ENCODE measurements at regions not wholly inside any gene's neighbourhood (a gene's known extent, or its start where the extent isn't known, plus 50 kb on each side); places are given as distances from the start of the nearest gene placed in this dataset.

DNA sequence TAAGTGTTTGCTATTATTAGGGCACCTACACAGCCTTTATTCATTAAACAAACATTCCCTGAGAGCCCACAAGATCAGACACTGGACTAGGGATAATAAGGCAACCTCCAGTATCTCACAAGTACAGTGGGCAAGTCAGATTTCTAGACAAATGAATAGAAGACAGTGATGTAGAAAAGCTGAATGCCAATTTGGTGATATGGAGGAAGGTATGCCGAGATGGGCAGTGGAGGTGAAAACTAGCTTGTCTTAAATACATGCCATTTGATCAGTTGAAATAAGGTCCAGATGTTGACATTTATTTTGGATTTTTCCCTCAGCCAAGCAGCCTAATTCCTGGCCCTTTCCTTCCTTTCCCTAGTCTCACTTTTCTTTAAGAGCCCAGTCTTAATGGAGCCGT, 130.3 kb downstream of the RXFP2 start:
- no peaks in the 10 kb centered on the region for H3K9me3 ChIP-seq (ENCODE audit: low read length)
- WGBS (ENCODE audit: low lambda C conversion rate), result 56% methylated on average over 2 of the region's 2 CpGs
- no peak overlapping the region for H3K9ac ChIP-seq (ENCODE audit: insufficient read depth, low read depth, low read length)
- H2AFZ ChIP-seq (ENCODE audit: low read length), result no peak overlapping the region
- no peaks in the 10 kb centered on the region for H3K36me3 ChIP-seq (replicated peaks in 1 of 2; ENCODE audit: control insufficient read depth in 1 of 2, insufficient read depth in 2 of 2, low read length in 2 of 2)
- H3K4me1 ChIP-seq (ENCODE audit: insufficient read depth, low read length), result no peaks in the 10 kb centered on the region
- intact Hi-C loops (cut with micrococcal nuclease; ENCODE audit: unreplicated experiment), result no loop called here
- POLR2A ChIA-PET, result no interaction called here
- CTCF ChIA-PET (ENCODE audit: low intra/inter-chr PET ratio, low total read pairs), result no interaction called here
- H3K27ac ChIP-seq (ENCODE audit: extremely low read length, insufficient read depth, low read length), result no peak overlapping the region
- in situ Hi-C loops (cut with HindIII; ENCODE audit: extremely low pct_ligation_motif_present, low pct_unique_long_range_greater_than_20kb), result no loop called here
- DNase-seq (ENCODE audit: low spot score) (no peak), ATAC-seq (no peak), FAIRE-seq (no peak)
- TF ChIP-seq MYNN (CRISPR knock-in tag; IDR thresholded peaks at IDR 0.05; ENCODE audit: low read depth) (no peak), HMGA1 (CRISPR knock-in tag; conservative IDR thresholded peaks at IDR 0.05) (no peak), NFATC3 (CRISPR knock-in tag; IDR thresholded peaks at IDR 0.05) (no peak), NFE2L1 (CRISPR knock-in tag; IDR thresholded peaks at IDR 0.05; ENCODE audit: borderline replicate concordance) (no peak)
- H3K27me3 ChIP-seq (ENCODE audit: control insufficient read depth in 1 of 2, insufficient read depth in 2 of 2, low read length in 2 of 2), result no peaks in the 10 kb centered on the region; a peak in 1 of 5 replicates
- no peaks in the 10 kb centered on the region for H4K20me1 ChIP-seq (ENCODE audit: insufficient read depth, low read length)
- no TSS peak for BruUV-seq (replicated peaks)
- no peaks in the 10 kb centered on the region for H3K79me2 ChIP-seq (ENCODE audit: insufficient read depth, low read length)
- H3K4me2 ChIP-seq (ENCODE audit: low read depth, low read length), result no peak overlapping the region
- H3K4me3 ChIP-seq (replicated peaks in 1 of 3; ENCODE audit: insufficient read depth in 1 of 3, low read depth in 2 of 3, low read length in 3 of 3), result no peak overlapping the region

- ATAC-seq, result no peak
- POLR2A ChIA-PET, result no interaction called here
- TF ChIP-seq, protein P1, sequence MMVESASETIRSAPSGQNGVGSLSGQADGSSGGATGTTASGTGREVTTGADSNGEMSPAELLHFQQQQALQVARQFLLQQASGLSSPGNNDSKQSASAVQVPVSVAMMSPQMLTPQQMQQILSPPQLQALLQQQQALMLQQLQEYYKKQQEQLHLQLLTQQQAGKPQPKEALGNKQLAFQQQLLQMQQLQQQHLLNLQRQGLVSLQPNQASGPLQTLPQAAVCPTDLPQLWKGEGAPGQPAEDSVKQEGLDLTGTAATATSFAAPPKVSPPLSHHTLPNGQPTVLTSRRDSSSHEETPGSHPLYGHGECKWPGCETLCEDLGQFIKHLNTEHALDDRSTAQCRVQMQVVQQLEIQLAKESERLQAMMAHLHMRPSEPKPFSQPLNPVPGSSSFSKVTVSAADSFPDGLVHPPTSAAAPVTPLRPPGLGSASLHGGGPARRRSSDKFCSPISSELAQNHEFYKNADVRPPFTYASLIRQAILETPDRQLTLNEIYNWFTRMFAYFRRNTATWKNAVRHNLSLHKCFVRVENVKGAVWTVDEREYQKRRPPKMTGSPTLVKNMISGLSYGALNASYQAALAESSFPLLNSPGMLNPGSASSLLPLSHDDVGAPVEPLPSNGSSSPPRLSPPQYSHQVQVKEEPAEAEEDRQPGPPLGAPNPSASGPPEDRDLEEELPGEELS (CRISPR knock-in tag; IDR thresholded peaks at IDR 0.05), result no peak
- no peak for TF ChIP-seq ZNF33B (CRISPR knock-in tag; IDR thresholded peaks at IDR 0.05)
- TF ChIP-seq KLF13 (CRISPR knock-in tag; IDR thresholded peaks at IDR 0.05), result no peak
- TF ChIP-seq, protein P2, sequence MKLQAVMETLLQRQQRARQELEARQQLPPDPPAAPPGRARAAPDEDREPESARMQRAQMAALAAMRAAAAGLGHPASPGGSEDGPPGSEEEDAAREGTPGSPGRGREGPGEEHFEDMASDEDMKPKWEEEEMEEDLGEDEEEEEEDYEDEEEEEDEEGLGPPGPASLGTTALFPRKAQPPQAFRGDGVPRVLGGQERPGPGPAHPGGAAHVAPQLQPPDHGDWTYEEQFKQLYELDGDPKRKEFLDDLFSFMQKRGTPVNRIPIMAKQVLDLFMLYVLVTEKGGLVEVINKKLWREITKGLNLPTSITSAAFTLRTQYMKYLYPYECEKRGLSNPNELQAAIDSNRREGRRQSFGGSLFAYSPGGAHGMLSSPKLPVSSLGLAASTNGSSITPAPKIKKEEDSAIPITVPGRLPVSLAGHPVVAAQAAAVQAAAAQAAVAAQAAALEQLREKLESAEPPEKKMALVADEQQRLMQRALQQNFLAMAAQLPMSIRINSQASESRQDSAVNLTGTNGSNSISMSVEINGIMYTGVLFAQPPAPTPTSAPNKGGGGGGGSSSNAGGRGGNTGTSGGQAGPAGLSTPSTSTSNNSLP (IDR thresholded peaks at IDR 0.05; ENCODE audit: low read depth, low read length), result no peak
- TF ChIP-seq MEIS2 (CRISPR knock-in tag; IDR thresholded peaks at IDR 0.05), result no peak
- TF ChIP-seq ZMYM4 (CRISPR knock-in tag; IDR thresholded peaks at IDR 0.05), result no peak
- no peak for TF ChIP-seq FOXJ3 (CRISPR knock-in tag; IDR thresholded peaks at IDR 0.05; ENCODE audit: borderline replicate concordance)
- no peak for TF ChIP-seq DNMT3B (CRISPR knock-in tag; conservative IDR thresholded peaks at IDR 0.05)
- TF ChIP-seq GABPB1 (CRISPR knock-in tag; IDR thresholded peaks at IDR 0.05), result no peak
- TF ChIP-seq KMT2B (CRISPR knock-in tag; IDR thresholded peaks at IDR 0.05), result no peak
Measured at GRCh38 chr13:31870511-31870910, 131.2 kb downstream of the RXFP2 start.

More at GRCh38 chr13:31870511-31870910, 131.2 kb downstream of the RXFP2 start:
- H3K4me3 ChIP-seq (replicated peaks in 1 of 3; ENCODE audit: insufficient read depth in 1 of 3, low read depth in 2 of 3, low read length in 3 of 3), result no peak overlapping the region
- no peaks in the 10 kb centered on the region for H4K20me1 ChIP-seq (ENCODE audit: insufficient read depth, low read length)
- H3K79me2 ChIP-seq (ENCODE audit: insufficient read depth, low read length), result no peaks in the 10 kb centered on the region
- no peaks in the 10 kb centered on the region for H3K4me1 ChIP-seq (ENCODE audit: insufficient read depth, low read length)
- intact Hi-C loops (cut with micrococcal nuclease; ENCODE audit: unreplicated experiment) (no loop called here), in situ Hi-C loops (cut with HindIII; ENCODE audit: extremely low pct_ligation_motif_present, low pct_unique_long_range_greater_than_20kb) (no loop called here)
- BruUV-seq (replicated peaks), result no TSS peak
- no peak for DNase-seq (ENCODE audit: low spot score)
- H3K9ac ChIP-seq (ENCODE audit: insufficient read depth, low read depth, low read length), result no peak overlapping the region
- no peaks in the 10 kb centered on the region; a peak in 1 of 5 replicates for H3K27me3 ChIP-seq (ENCODE audit: control insufficient read depth in 1 of 2, insufficient read depth in 2 of 2, low read length in 2 of 2)
- no peak overlapping the region for H3K27ac ChIP-seq (ENCODE audit: extremely low read length, insufficient read depth, low read length)
- H2AFZ ChIP-seq (ENCODE audit: low read length), result no peak overlapping the region
- no peaks in the 10 kb centered on the region for H3K36me3 ChIP-seq (replicated peaks in 1 of 2; ENCODE audit: control insufficient read depth in 1 of 2, insufficient read depth in 2 of 2, low read length in 2 of 2)
- CTCF ChIA-PET (ENCODE audit: low intra/inter-chr PET ratio, low total read pairs), result no interaction called here
- H3K4me2 ChIP-seq (ENCODE audit: low read depth, low read length), result no peak overlapping the region
- 6% methylated on average over 2 of the region's 2 CpGs for WGBS (ENCODE audit: low lambda C conversion rate)
- FAIRE-seq, result no peak
- H3K9me3 ChIP-seq (ENCODE audit: low read length), result no peaks in the 10 kb centered on the region
